NB4 (cell line): ENCODE measurements at regions not wholly inside any gene's neighbourhood (a gene's known extent, or its start where the extent isn't known, plus 50 kb on each side); places are given as distances from the start of the nearest gene placed in this dataset.
"Not testable (repeated sequence)": the region's sequence is repeated elsewhere in the genome, so short reads cannot be mapped to it uniquely, and the experiment has no call there.

Experiments
- DNase-seq: peaks from one replicate; pipeline ENCODE4 v3.0.0; 2010; ENCODE audit warnings: low read depth
- H3K4me3 ChIP-seq: one replicate; pipeline ENCODE4 v1.5.1; 2011; ENCODE audit warnings: mild to moderate bottlenecking, low read depth, low read length, moderate library complexity
- CTCF ChIP-seq: IDR thresholded peaks from one replicate; pipeline ENCODE4 v1.5.1; 2012; ENCODE audit warnings: low read depth, low read length
- MYC ChIP-seq: IDR thresholded peaks from 2 replicates; pipeline ENCODE4 v1.6.1; 2011; ENCODE audit warnings: low read depth, low read length
- POLR2A ChIP-seq: IDR thresholded peaks from 2 replicates; pipeline ENCODE4 v1.6.1; 2011; ENCODE audit warnings: mild to moderate bottlenecking; ENCODE audit not compliant: insufficient read length; ENCODE audit errors: extremely low read depth
- TF ChIP-seq, protein P1 (sequence below): IDR thresholded peaks from 2 replicates; pipeline ENCODE4 v1.6.1; 2011; ENCODE audit warnings: low read depth, low read length

DNA sequence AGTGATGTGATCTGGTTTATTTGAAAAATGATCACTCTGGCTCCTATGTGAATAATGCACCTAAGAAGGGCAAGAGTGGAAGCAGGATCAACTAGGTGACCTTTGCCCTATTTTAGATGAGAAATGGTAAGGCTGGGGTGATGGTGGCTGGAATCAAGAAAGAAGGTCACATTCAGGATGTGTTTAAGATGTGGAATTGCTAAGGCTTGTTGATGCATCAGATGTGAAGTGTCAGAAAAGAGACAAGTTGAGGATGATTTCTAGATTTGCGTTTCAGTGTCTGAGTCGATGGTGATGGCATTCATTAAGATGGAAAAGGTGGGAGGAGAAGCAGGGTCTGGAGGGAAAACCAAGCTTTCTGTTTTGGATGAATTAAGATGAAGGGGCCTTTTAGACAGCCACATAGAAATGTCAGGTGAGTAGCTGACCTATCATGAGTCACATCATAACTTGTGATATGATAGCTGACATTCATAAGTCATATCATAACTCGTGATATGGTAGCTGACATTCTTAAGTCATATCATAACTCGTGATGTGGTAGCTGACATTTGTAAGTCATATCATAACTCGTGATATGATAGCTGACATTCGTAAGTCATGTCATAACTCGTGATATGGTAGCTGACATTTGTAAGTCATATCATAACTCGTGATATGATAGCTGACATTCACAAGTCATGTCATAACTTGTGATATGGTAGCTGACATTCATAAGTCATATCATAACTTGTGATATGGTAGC is 101.2 kb upstream of the SEC11C start:
- no peak for DNase-seq
- TF ChIP-seq POLR2A (no peak), MYC (no peak), CTCF (no peak)
- TF ChIP-seq, protein P1, sequence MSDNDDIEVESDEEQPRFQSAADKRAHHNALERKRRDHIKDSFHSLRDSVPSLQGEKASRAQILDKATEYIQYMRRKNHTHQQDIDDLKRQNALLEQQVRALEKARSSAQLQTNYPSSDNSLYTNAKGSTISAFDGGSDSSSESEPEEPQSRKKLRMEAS, result no peak
- no peak overlapping the region for H3K4me3 ChIP-seq

- not testable (repeated sequence) for DNase-seq, H3K4me3 ChIP-seq
These were observed 100.7 kb upstream of the SEC11C start for GRCh38 chr18:59039040-59039320.

- H3K4me3 ChIP-seq, result no peak overlapping the region
- no peak for DNase-seq
- TF ChIP-seq POLR2A (no peak), MYC (no peak), CTCF (no peak)
- TF ChIP-seq, protein P1, result no peak
These were observed 100.2 kb upstream of the SEC11C start for GRCh38 chr18:59039449-59039848.

DNA sequence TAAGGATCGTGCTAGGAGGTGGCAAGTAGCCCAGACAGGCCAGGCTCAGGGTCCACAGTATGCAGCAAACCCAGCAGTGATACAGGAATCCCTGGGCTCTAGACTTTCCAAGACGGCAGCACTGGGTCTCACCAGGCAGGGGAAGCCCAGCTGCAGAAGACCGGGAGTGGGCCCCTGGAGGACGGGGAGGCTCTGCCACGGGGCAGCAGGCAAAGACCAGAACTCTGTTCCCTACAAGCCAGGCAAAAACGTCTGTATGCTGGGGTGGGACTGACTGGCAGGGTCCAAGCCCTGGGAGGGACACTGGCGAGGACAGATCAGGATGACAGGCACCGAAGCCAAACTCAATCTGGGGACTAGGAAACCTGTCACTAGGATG is 98.9 kb upstream of the SEC11C start:
- TF ChIP-seq, protein P1, result no peak
- DNase-seq, result no peak
- H3K4me3 ChIP-seq, result no peak overlapping the region

- H3K4me3 ChIP-seq, result no peak overlapping the region
- no peak for DNase-seq
- no peak for TF ChIP-seq POLR2A
- TF ChIP-seq MYC, result no peak
- no peak for TF ChIP-seq CTCF
- TF ChIP-seq, protein P1, result no peak
These were observed 98.4 kb upstream of the SEC11C start for GRCh38 chr18:59041296-59041695.

GRCh38 chr18:59041819-59042815 is 97.6 kb upstream of the SEC11C start:
- no peak for DNase-seq
- H3K4me3 ChIP-seq, result no peak overlapping the region
- no peak for TF ChIP-seq CTCF
- no peak for TF ChIP-seq POLR2A
- no peak for TF ChIP-seq MYC
- TF ChIP-seq, protein P1, result no peak
